GM12891 (cell line): ENCODE measurements at regions not wholly inside any gene's neighbourhood (a gene's known extent, or its start where the extent isn't known, plus 50 kb on each side); places are given as distances from the start of the nearest gene placed in this dataset.

Experiments
- POLR2A ChIP-seq: IDR thresholded peaks from 2 replicates; pipeline ENCODE4 v1.6.1; 2011; ENCODE audit warnings: low read depth, low read length, control low read depth
- POLR2AphosphoS5 ChIP-seq: IDR thresholded peaks from 2 replicates; pipeline ENCODE4 v1.6.1; 2011; ENCODE audit warnings: low read depth, low read length, control low read depth
- TAF1 ChIP-seq: IDR thresholded peaks from 2 replicates; pipeline ENCODE4 v1.6.1; 2011; ENCODE audit warnings: low read depth, low read length, control low read depth

GRCh38 chr11:38159038-38159437 lies 1561.0 kb upstream of the RAG2 start:
- TF ChIP-seq POLR2A (no peak), POLR2AphosphoS5 (no peak), TAF1 (no peak)
